H1 (cell line): ENCODE measurements at regions not wholly inside any gene's neighbourhood (a gene's known extent, or its start where the extent isn't known, plus 50 kb on each side); places are given as distances from the start of the nearest gene placed in this dataset.

Experiments used
- CTCF ChIA-PET: fragments of 300-600 bp; sonication (Branson Sonifier 250); formaldehyde crosslinking; loops from one replicate; lab custom pipeline; 2021; ENCODE audit not compliant: partially characterized antibody; lab: Charles Lee
- POLR2A ChIA-PET: fragments of 300-600 bp; sonication (Branson Sonifier 250); formaldehyde crosslinking; loops from one replicate; lab custom pipeline; 2021; ENCODE audit warnings: inconsistent platforms; ENCODE audit not compliant: partially characterized antibody; lab: Charles Lee
- DNase-seq, 2 experiments: peaks; one replicate each; pipeline versions ENCODE4 v3.0.0 to v3.0.0-alpha.2; 2010 to 2022; ENCODE audit warnings: low spot score in 2 of 2, low read depth in 1 of 2, mixed read lengths in 1 of 2
- FAIRE-seq: peaks from 2 replicates; lab custom pipeline; 2011; peaks lifted over from hg19 to GRCh38; lab: Jason Lieb, UNC
- H2AFZ ChIP-seq: 2 replicates; pipeline ENCODE4 v1.8.1; 2012; ENCODE audit warnings: low read length, inconsistent platforms
- H2AK5ac ChIP-seq: 2 replicates; pipeline ENCODE4 v1.6.1; 2013; ENCODE audit warnings: low read depth, low read length
- H2BK120ac ChIP-seq: replicated peaks from 2 replicates; pipeline ENCODE3; 2013; ENCODE audit warnings: low read depth, low read length, inconsistent platforms
- H2BK12ac ChIP-seq: 2 replicates; pipeline ENCODE4 v1.6.1; 2013; ENCODE audit warnings: low read depth, low read length
- H2BK15ac ChIP-seq: 2 replicates; pipeline ENCODE4 v1.6.1; 2013; ENCODE audit warnings: low read length
- H2BK20ac ChIP-seq: 2 replicates; pipeline ENCODE4 v1.6.1; 2013; ENCODE audit warnings: low read length
- H2BK5ac ChIP-seq: 2 replicates; pipeline ENCODE4 v1.6.1; 2013; ENCODE audit warnings: low read depth, low read length
- H3K14ac ChIP-seq: 2 replicates; pipeline ENCODE4 v1.6.1; 2013; ENCODE audit warnings: inconsistent platforms; ENCODE audit not compliant: insufficient read length
- H3K18ac ChIP-seq: 2 replicates; pipeline ENCODE4 v1.6.1; 2013; ENCODE audit warnings: low read length; ENCODE audit errors: extremely low read depth
- H3K23ac ChIP-seq: 2 replicates; pipeline ENCODE4 v1.6.1; 2013; ENCODE audit warnings: inconsistent platforms; ENCODE audit not compliant: insufficient read length
- H3K23me2 ChIP-seq: 2 replicates; pipeline ENCODE4 v1.6.1; 2013; ENCODE audit warnings: low read depth, low read length
- H3K27ac ChIP-seq: 2 replicates; pipeline ENCODE4 v1.6.1; 2011; ENCODE audit warnings: low read depth, low read length, inconsistent platforms
- H3K27me3 ChIP-seq, 4 experiments: replicated peaks in 1 of 4; 1 replicate in 1 of 4; 2 replicates in 3 of 4; pipeline versions ENCODE4 v1.6.1 to v1.8.1; 2011 to 2013; ENCODE audit warnings: low read length in 3 of 4, mild to moderate bottlenecking in 3 of 4, inconsistent platforms in 2 of 4, mixed read lengths in 2 of 4, moderate library complexity in 1 of 4; ENCODE audit not compliant: control insufficient read depth in 3 of 4, insufficient read depth in 3 of 4; ENCODE audit errors: extremely low read depth in 1 of 4
- H3K36me3 ChIP-seq, 4 experiments: 2 replicates each; pipeline versions ENCODE4 v1.6.1 to v1.8.1; 2011 to 2013; ENCODE audit warnings: mild to moderate bottlenecking in 4 of 4, low read length in 3 of 4, moderate library complexity in 2 of 4, control low read depth in 1 of 4, inconsistent platforms in 1 of 4; ENCODE audit not compliant: insufficient read depth in 4 of 4, control insufficient read depth in 2 of 4
- H3K4ac ChIP-seq: replicated peaks from 2 replicates; pipeline ENCODE3; 2013; ENCODE audit warnings: low read length, low read depth, mixed read lengths, inconsistent platforms; ENCODE audit not compliant: insufficient read length
- H3K4me1 ChIP-seq, 4 experiments: replicated peaks in 1 of 4; 1 replicate in 1 of 4; 2 replicates in 3 of 4; pipeline versions ENCODE4 v1.6.1 to v1.8.1; 2011 to 2013; ENCODE audit warnings: low read length in 3 of 4, inconsistent platforms in 2 of 4, mixed read lengths in 1 of 4; ENCODE audit not compliant: insufficient read depth in 4 of 4, control insufficient read depth in 3 of 4
- H3K4me2 ChIP-seq, 2 experiments: 2 replicates each; pipeline versions ENCODE4 v1.6.1 to v1.8.1; 2011 to 2013; ENCODE audit warnings: low read depth in 2 of 2, low read length in 2 of 2, control low read depth in 1 of 2, inconsistent platforms in 1 of 2, mild to moderate bottlenecking in 1 of 2; ENCODE audit not compliant: insufficient read depth in 1 of 2
- H3K4me3 ChIP-seq, 4 experiments: fragments of 200-600, 300-600 bp in 1 of 4; sonication (generic), shearing (Covaris generic), sonication (Bioruptor Twin) in 1 of 4; 2 replicates each; pipeline versions ENCODE4 v1.5.1 to v1.8.1; 2011 to 2016; ENCODE audit warnings: low read length in 4 of 4, low read depth in 3 of 4, control low read depth in 2 of 4, inconsistent platforms in 2 of 4, mild to moderate bottlenecking in 2 of 4, mixed read lengths in 1 of 4, moderate library complexity in 1 of 4; ENCODE audit not compliant: insufficient read depth in 2 of 4; ENCODE audit errors: extremely low read depth in 1 of 4
- H3K56ac ChIP-seq: replicated peaks from 2 replicates; pipeline ENCODE3; 2013; ENCODE audit warnings: low read depth, mild to moderate bottlenecking, mixed read lengths, low read length, inconsistent platforms; ENCODE audit not compliant: insufficient read length
- H3K79me1 ChIP-seq: 2 replicates; pipeline ENCODE4 v1.6.1; 2013; ENCODE audit warnings: low read depth, low read length, control low read depth
- H3K79me2 ChIP-seq, 2 experiments: 2 replicates each; pipeline versions ENCODE4 v1.6.1 to v1.8.1; 2012 to 2013; ENCODE audit warnings: low read length in 2 of 2, mild to moderate bottlenecking in 2 of 2, inconsistent platforms in 1 of 2; ENCODE audit not compliant: insufficient read depth in 2 of 2, control insufficient read depth in 1 of 2
- H3K9ac ChIP-seq, 4 experiments: replicated peaks in 1 of 4; 1 replicate in 1 of 4; 2 replicates in 3 of 4; pipeline versions ENCODE4 v1.6.1 to v1.8.1; 2011 to 2013; ENCODE audit warnings: low read depth in 3 of 4, low read length in 3 of 4, control low read depth in 2 of 4, mild to moderate bottlenecking in 2 of 4, moderate library complexity in 2 of 4, inconsistent platforms in 1 of 4; ENCODE audit errors: extremely low read depth in 1 of 4
- H3K9me3 ChIP-seq, 2 experiments: 2 replicates each; pipeline versions ENCODE4 v1.6.1 to v1.8.1; 2012 to 2013; ENCODE audit warnings: mild to moderate bottlenecking in 2 of 2, moderate library complexity in 2 of 2, control low read depth in 1 of 2, inconsistent platforms in 1 of 2, low read depth in 1 of 2, low read length in 1 of 2, mixed read lengths in 1 of 2; ENCODE audit not compliant: insufficient read depth in 2 of 2
- H4K20me1 ChIP-seq, 2 experiments: replicated peaks in 1 of 2; 2 replicates each; pipeline versions ENCODE3 to v1.8.1; 2011 to 2013; ENCODE audit warnings: inconsistent platforms in 2 of 2, low read length in 2 of 2, mild to moderate bottlenecking in 1 of 2; ENCODE audit not compliant: insufficient read depth in 2 of 2, control insufficient read depth in 1 of 2
- H4K5ac ChIP-seq: 2 replicates; pipeline ENCODE4 v1.6.1; 2013; ENCODE audit warnings: low read length, low read depth, mixed read lengths, inconsistent platforms; ENCODE audit not compliant: insufficient read length
- H4K8ac ChIP-seq: 2 replicates; pipeline ENCODE4 v1.8.0; 2013; ENCODE audit warnings: mild to moderate bottlenecking, moderate library complexity, low read length, inconsistent platforms; ENCODE audit not compliant: insufficient read depth; ENCODE audit errors: extremely low read depth
- H4K91ac ChIP-seq: replicated peaks from 2 replicates; pipeline ENCODE3; 2013; ENCODE audit warnings: low read length, mixed read lengths, inconsistent platforms; ENCODE audit not compliant: insufficient read length
- BACH1 ChIP-seq: IDR thresholded peaks from 2 replicates; pipeline ENCODE4 v1.6.1; 2012; ENCODE audit warnings: low read length, improper control_type of control experiment
- BRCA1 ChIP-seq: IDR thresholded peaks from 2 replicates; pipeline ENCODE4 v1.6.1; 2012; ENCODE audit warnings: low read depth, low read length, improper control_type of control experiment
- EGR1 ChIP-seq: IDR thresholded peaks from 2 replicates; pipeline ENCODE4 v1.6.1; 2011; ENCODE audit warnings: low read depth, low read length, borderline replicate concordance
- JUND ChIP-seq: IDR thresholded peaks from 2 replicates; pipeline ENCODE4 v1.6.1; 2011; ENCODE audit warnings: mild to moderate bottlenecking, improper control_type of control experiment, low read length
- KDM5A ChIP-seq: fragments of 200-600 bp; IDR thresholded peaks from 2 replicates; pipeline ENCODE4 v1.7.1; 2012; ENCODE audit warnings: mild to moderate bottlenecking, low read length, inconsistent platforms, mixed read lengths
- MAFK ChIP-seq: IDR thresholded peaks from 2 replicates; pipeline ENCODE4 v1.6.1; 2012; ENCODE audit warnings: low read depth, mild to moderate bottlenecking, improper control_type of control experiment, low read length
- POLR2AphosphoS5 ChIP-seq: IDR thresholded peaks from 2 replicates; pipeline ENCODE4 v1.6.1; 2011; ENCODE audit warnings: low read depth, low read length
- RAD21 ChIP-seq, 2 experiments: IDR thresholded peaks in 1 of 2; conservative IDR thresholded peaks in 1 of 2; 2 replicates each; pipeline ENCODE4 v1.6.1; 2011; ENCODE audit warnings: low read depth in 2 of 2, low read length in 2 of 2, improper control_type of control experiment in 1 of 2, inconsistent platforms in 1 of 2, mild to moderate bottlenecking in 1 of 2, moderate library complexity in 1 of 2
- RBBP5 ChIP-seq: IDR thresholded peaks from 2 replicates; pipeline ENCODE4 v1.7.1; 2012; ENCODE audit warnings: low read depth, mild to moderate bottlenecking, inconsistent platforms, low read length, moderate library complexity, borderline replicate concordance
- SIN3A ChIP-seq, 2 experiments: IDR thresholded peaks in 1 of 2; conservative IDR thresholded peaks in 1 of 2; 2 replicates each; pipeline ENCODE4 v1.6.1; 2011 to 2012; ENCODE audit warnings: low read length in 2 of 2, improper control_type of control experiment in 1 of 2, low read depth in 1 of 2, mild to moderate bottlenecking in 1 of 2
- TAF1 ChIP-seq: IDR thresholded peaks from 2 replicates; pipeline ENCODE4 v1.6.1; 2011; ENCODE audit warnings: mild to moderate bottlenecking, low read depth, low read length
- whole genome bisulfite sequencing, 2 experiments: shearing (Covaris generic) in 1 of 2; methylation state at CpG; one replicate each; pipeline versions ENCODE4 v1.1.6 to v1.1.7; 2013 to 2015; ENCODE audit warnings: low lambda C conversion rate in 2 of 2, mixed read lengths in 2 of 2, inconsistent platforms in 1 of 2, low coverage in 1 of 2, missing lambda C conversion rate in 1 of 2; ENCODE audit not compliant: insufficient replicate concordance in 2 of 2, insufficient coverage in 1 of 2, insufficient read length in 1 of 2; ENCODE audit errors: extremely low coverage in 1 of 2, missing lambda C conversion rate in 1 of 2; 5-methylcytosine and 5-hydroxymethylcytosine counted together
- TF ChIP-seq, protein P1 (sequence below): IDR thresholded peaks from 2 replicates; pipeline ENCODE4 v1.6.1; 2011; ENCODE audit warnings: low read length, improper control_type of control experiment

DNA sequence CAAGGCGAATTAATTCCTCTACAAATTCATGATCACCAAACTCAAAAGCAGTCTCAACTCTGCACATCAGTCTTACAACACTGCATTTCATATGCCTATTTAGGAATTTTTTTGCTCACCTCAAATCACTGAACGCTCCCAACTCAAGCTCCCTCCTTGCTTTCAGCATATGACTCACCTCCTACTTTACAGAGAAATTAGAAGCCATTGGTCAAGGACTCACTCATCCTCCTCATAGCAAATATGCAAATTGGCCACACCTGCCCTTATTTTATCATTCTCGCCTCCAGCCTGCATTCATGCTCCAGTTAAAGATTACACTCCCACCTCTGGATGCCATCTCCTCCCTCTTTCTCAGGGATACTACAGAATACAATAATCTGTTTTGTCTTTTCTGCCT, 148.8 kb downstream of the MBD2 start:
- ChIA-PET POLR2A (no interaction called here), CTCF (interaction anchor here (2.0 kb wide), 1 partner anchor 9 kb away, joined by 5 read pairs; no protein-coding TSS in a partner anchor)
- Histone ChIP-seq H3K79me2 (no peaks in the 10 kb centered on the region), H2BK120ac (no peak overlapping the region), H4K91ac (no peak overlapping the region), H3K23me2 (no peaks in the 10 kb centered on the region), H3K27ac (no peak overlapping the region), H3K4me3 (no peak overlapping the region), H3K4me1 (no peaks in the 10 kb centered on the region; a peak in 1 of 7 replicates), H3K4ac (no peak overlapping the region), H3K14ac (no peak overlapping the region), H3K36me3 (no peaks in the 10 kb centered on the region), H3K9me3 (no peaks in the 10 kb centered on the region), H3K27me3 (no peaks in the 10 kb centered on the region), H2BK15ac (no peak overlapping the region), H3K79me1 (no peaks in the 10 kb centered on the region), H2BK12ac (no peak overlapping the region), H2AFZ (no peak overlapping the region), H2BK20ac (no peak overlapping the region)
- FAIRE-seq = no peak
- 83% methylated on average over 3 of the region's 3 CpGs; no CpG with 5 or more reads in 1 of the 2 experiments for WGBS, 2 experiments
- DNase-seq = no peak
- no peak for TF ChIP-seq RAD21 (IDR thresholded peaks at IDR 0.05 in 1 of 2, conservative IDR thresholded peaks at IDR 0.05 in 1 of 2; ENCODE audit: low read depth in 2 of 2, low read length in 2 of 2)
- TF ChIP-seq JUND = no peak
- TF ChIP-seq, protein P1, sequence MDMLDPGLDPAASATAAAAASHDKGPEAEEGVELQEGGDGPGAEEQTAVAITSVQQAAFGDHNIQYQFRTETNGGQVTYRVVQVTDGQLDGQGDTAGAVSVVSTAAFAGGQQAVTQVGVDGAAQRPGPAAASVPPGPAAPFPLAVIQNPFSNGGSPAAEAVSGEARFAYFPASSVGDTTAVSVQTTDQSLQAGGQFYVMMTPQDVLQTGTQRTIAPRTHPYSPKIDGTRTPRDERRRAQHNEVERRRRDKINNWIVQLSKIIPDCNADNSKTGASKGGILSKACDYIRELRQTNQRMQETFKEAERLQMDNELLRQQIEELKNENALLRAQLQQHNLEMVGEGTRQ = no peak
- TF ChIP-seq BRCA1 = no peak
- no peak for TF ChIP-seq SIN3A (conservative IDR thresholded peaks at IDR 0.05 in 1 of 2, IDR thresholded peaks at IDR 0.05 in 1 of 2; ENCODE audit: low read depth in 1 of 2, low read length in 2 of 2)
- TF ChIP-seq BACH1 = no peak
- TF ChIP-seq RBBP5 = no peak
- no peak for TF ChIP-seq POLR2AphosphoS5
- no peak for TF ChIP-seq TAF1
- no peak for TF ChIP-seq MAFK
- TF ChIP-seq KDM5A = no peak
- TF ChIP-seq EGR1 = no peak
- TF ChIP-seq, all 59 proteins: peak for 0
- Histone ChIP-seq H2BK5ac (no peak overlapping the region), H3K18ac (no peak overlapping the region), H3K56ac (no peak overlapping the region), H4K20me1 (no peaks in the 10 kb centered on the region), H3K9ac (no peak overlapping the region), H4K8ac (no peak overlapping the region), H2AK5ac (no peak overlapping the region), H3K23ac (no peak overlapping the region), H3K4me2 (no peak overlapping the region), H4K5ac (no peak overlapping the region)
